Activated CD8-positive, alpha-beta T cell treated with anti-CD3 and anti-CD28 coated beads, Interleukin-2, amount 10 ng/mL, durations not matched to agents 7 days and 5 days (primary cell): ENCODE measurements at regions not wholly inside any gene's neighbourhood (a gene's known extent, or its start where the extent isn't known, plus 50 kb on each side); places are given as distances from the start of the nearest gene placed in this dataset.
"Not testable (repeated sequence)": the region's sequence is repeated elsewhere in the genome, so short reads cannot be mapped to it uniquely, and the experiment has no call there.

Source experiments
- ATAC-seq: fragments of 150-1000 bp; cut with Tn5 transposase; one replicate; pipeline ENCODE4 v1.10.0; 2021; ENCODE audit warnings: moderate library complexity
- CTCF ChIA-PET: fragments of 350-600 bp; sonication (Branson Sonifier 250); formaldehyde crosslinking; loops from one replicate; lab custom pipeline; 2021; ENCODE audit warnings: antibody characterized with exemption; lab: Charles Lee
- POLR2A ChIA-PET: fragments of 350-600 bp; sonication (Branson Sonifier 250); formaldehyde crosslinking; loops from one replicate; lab custom pipeline; 2021; ENCODE audit warnings: antibody characterized with exemption; lab: Charles Lee
- DNase-seq: peaks from one replicate; pipeline ENCODE4 v3.0.0-alpha.2; 2020
- H3K27ac Mint-ChIP-seq: one replicate; pipeline ENCODE4 v1.8.0; 2021; ENCODE audit warnings: mild to moderate bottlenecking, mixed read lengths
- H3K27me3 Mint-ChIP-seq: one replicate; pipeline ENCODE4 v1.8.0; 2021; ENCODE audit warnings: low read depth, mixed read lengths
- H3K36me3 Mint-ChIP-seq: one replicate; pipeline ENCODE4 v1.8.0; 2021; ENCODE audit warnings: low read depth, mixed read lengths
- H3K4me1 Mint-ChIP-seq: one replicate; pipeline ENCODE4 v1.8.0; 2021; ENCODE audit warnings: low read depth, mixed read lengths
- H3K4me3 Mint-ChIP-seq: one replicate; pipeline ENCODE4 v1.8.0; 2021; ENCODE audit warnings: mild to moderate bottlenecking, mixed read lengths
- H3K9me3 Mint-ChIP-seq: one replicate; pipeline ENCODE4 v1.8.0; 2022; ENCODE audit warnings: mixed read lengths; ENCODE audit not compliant: insufficient read depth

DNA sequence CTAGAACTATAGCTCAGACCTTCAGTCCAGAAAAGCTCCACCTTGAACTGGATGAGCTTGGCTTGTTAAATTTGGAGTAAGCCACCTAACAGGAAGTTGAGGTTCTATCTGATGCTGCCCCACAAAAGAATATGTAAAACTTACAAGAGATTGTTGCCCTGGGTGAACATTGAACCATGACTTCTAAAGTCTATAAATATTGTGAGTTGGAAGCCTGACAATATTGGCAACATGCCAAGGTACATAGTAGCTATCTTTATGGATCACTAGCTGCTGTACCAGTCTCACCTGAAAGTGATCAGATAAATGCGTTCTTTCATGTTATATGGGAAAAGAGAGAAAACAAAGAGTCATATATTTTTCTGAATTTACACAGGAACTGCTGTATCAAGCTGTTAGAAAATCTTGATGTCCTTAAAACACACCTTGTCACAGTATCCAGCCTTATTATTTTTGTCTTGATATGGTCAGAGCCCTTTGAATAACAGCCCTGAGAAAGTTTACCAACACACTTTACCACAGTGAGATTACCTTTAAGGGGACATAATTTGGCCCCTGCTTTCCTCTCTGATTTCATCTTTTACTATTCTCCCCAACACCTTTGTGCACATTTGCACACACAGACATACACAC lies 92.0 kb downstream of the LSMEM1 start:
- H3K4me1 Mint-ChIP-seq: peaks cover 2% of the 10 kb centered on the region
- ChIA-PET CTCF (interaction anchor here (0.9 kb wide), 1 partner anchor 22 kb away, joined by 3 read pairs; no protein-coding TSS in a partner anchor), POLR2A (no interaction called here)

DNA sequence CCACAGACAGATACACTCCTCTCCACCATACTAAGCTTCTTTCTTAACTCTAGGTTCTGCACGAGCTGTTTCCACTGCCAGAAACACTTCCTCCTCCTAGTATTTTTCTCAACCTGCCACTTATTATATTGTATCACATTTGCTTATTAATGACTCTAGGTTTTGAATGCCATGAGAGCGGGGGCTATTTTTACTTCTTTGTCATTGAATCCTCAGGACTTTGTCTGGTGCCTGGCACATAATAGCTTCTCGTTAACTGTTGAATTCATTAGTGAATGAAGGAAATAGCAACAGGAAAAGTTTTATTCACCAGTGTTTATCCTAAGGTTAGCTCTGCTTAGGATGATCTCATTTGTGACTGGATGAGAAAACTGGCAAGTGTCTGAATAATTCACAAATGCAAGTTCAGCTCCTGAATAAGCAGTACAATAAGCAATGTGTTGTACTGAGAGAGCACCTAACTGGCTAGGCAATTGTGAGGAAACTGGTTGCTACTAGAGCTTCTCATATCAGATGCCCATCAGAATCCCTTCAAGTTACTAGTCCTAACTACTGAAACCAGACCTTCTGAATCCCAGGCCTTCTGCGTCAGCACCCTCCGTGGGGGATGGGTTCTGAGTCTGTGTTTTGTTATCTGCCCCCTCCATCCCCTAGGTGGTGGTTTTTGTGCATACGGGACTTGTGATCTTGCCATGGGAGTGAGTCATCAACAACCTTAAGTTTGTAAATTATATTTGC lies 92.7 kb downstream of the LSMEM1 start:
- no peaks in the 10 kb centered on the region for H3K27me3 Mint-ChIP-seq
- peaks cover 2% of the 10 kb centered on the region for H3K4me1 Mint-ChIP-seq
- no peak overlapping the region for H3K4me3 Mint-ChIP-seq
- peaks cover 3% of the 10 kb centered on the region for H3K9me3 Mint-ChIP-seq
- H3K27ac Mint-ChIP-seq: no peak overlapping the region
- CTCF ChIA-PET: interaction anchor here (0.9 kb wide), 1 partner anchor 23 kb away, joined by 3 read pairs; no protein-coding TSS in a partner anchor
- ATAC-seq: no peak
- H3K36me3 Mint-ChIP-seq: no peaks in the 10 kb centered on the region
- POLR2A ChIA-PET: no interaction called here
- DNase-seq: no peak

More for the DNA sequence above, 92.0 kb downstream of the LSMEM1 start:
- no peaks in the 10 kb centered on the region for H3K27me3 Mint-ChIP-seq
- no peak overlapping the region for H3K27ac Mint-ChIP-seq
- DNase-seq (no peak), ATAC-seq (no peak)
- no peaks in the 10 kb centered on the region for H3K36me3 Mint-ChIP-seq
- H3K4me3 Mint-ChIP-seq: no peak overlapping the region
- H3K9me3 Mint-ChIP-seq: peaks cover 3% of the 10 kb centered on the region

DNA sequence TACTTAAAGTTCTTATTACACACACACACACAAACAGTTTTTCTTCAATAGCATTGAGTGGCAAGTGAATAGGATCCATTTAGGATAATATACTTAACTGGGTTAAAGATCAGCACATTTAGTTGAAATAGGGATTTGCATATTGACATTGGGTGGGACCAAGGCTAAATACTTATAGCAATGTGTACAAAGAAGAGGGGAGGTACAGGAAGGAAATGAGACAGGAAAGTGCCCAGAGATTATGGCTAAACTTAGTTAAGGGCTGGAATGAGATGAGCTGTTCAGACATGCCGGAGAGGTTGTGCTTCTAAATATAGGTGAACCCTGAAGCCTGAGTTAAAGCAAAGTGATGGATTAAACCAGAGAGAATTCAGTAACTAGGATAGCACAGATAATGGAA lies 95.1 kb downstream of the LSMEM1 start:
- no peaks in the 10 kb centered on the region for H3K36me3 Mint-ChIP-seq
- H3K4me3 Mint-ChIP-seq: no peak overlapping the region
- H3K9me3 Mint-ChIP-seq: peaks cover 3% of the 10 kb centered on the region
- no peak overlapping the region for H3K27ac Mint-ChIP-seq
- POLR2A ChIA-PET: no interaction called here
- peaks cover 2% of the 10 kb centered on the region for H3K4me1 Mint-ChIP-seq
- no peak for DNase-seq
- no peaks in the 10 kb centered on the region for H3K27me3 Mint-ChIP-seq
- ATAC-seq: no peak
- CTCF ChIA-PET: no interaction called here

DNA sequence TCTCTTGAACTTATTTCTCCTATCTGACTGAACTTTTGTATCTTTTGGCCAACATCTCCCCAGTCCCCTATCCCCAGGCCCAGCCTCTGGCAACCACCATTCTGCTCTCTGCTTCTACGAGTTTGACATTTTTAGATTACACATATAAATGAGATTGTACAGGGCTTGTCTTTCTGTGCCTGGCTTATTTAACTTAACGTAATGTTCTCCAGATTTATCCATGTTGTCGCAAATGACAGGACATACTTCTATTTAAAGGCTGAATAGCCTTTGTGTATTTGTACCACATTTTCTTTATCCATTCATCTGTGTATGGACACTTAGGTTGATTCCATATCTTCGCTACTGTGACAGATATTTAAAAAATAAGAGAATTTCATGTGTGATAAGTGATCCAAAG lies 98.6 kb downstream of the LSMEM1 start:
- ChIA-PET POLR2A (no interaction called here), CTCF (no interaction called here)
- Mint-ChIP-seq H3K27ac (no peak overlapping the region), H3K27me3 (no peaks in the 10 kb centered on the region), H3K36me3 (no peaks in the 10 kb centered on the region), H3K4me3 (no peak overlapping the region), H3K9me3 (peaks cover 3% of the 10 kb centered on the region), H3K4me1 (no peaks in the 10 kb centered on the region)
- DNase-seq (no peak), ATAC-seq (no peak)

DNA sequence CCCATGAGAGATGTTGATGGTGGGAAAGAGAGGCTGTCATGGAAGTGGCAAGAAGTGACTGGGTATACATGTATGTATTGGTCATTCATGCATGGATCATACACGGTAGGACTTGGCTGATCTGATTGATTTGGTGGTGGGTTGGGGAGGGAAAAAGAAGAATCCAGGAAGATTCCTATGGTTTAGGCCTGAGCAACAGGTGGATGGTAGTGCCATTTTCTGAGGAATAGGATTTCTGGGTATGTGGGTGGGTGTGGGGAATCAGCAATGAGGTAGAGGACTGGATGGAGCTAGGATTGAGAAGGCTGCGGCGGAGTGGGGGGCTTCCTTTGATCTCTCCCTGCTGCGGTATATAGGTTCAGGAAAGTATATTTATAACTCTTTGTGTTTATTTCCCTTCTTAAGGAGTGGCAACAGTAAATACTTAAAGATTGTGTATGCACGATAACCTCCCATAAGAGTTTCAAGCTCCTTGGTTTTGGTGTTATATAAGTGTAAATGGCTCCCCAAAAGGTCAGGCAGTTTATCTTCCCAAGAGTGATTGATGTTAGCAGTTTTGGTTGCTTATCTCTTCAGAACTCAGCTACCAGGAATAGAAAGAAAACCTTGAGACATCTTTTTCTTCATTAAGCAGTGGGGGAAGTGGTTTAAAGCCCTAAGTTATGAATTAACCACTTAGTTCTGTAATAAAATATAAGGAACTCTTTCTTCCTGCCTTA lies 100.1 kb downstream of the LSMEM1 start:
- Mint-ChIP-seq H3K36me3 (no peaks in the 10 kb centered on the region), H3K4me3 (no peak overlapping the region), H3K9me3 (no peaks in the 10 kb centered on the region), H3K4me1 (no peaks in the 10 kb centered on the region), H3K27ac (no peak overlapping the region), H3K27me3 (peaks cover 2% of the 10 kb centered on the region)
- DNase-seq (no peak), ATAC-seq (no peak)
- ChIA-PET POLR2A (no interaction called here), CTCF (no interaction called here)

DNA sequence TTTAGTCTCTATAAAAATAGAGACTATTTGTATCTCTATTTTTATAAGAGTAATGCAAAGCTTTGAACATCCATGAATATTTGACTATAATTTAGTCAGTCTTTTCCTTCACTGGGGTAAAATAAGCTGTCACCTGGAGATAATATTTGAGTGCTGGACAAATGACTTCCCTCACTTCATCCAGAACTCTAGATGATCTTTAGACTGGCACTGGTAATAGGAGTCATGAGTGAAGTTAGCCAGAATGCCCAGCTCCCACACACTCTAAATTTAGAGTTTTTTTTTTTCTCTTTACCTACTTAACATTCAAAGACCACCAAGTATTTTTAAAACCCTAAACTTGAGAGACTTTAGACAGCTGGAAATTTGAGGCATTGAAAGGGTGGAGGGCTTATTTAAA lies 100.7 kb downstream of the LSMEM1 start:
- Mint-ChIP-seq H3K4me3 (no peak overlapping the region), H3K4me1 (no peaks in the 10 kb centered on the region), H3K27me3 (peaks cover 2% of the 10 kb centered on the region), H3K9me3 (no peaks in the 10 kb centered on the region), H3K36me3 (no peaks in the 10 kb centered on the region), H3K27ac (no peak overlapping the region)
- ATAC-seq (no peak), DNase-seq (no peak)
- ChIA-PET CTCF (no interaction called here), POLR2A (interaction anchor here (0.5 kb wide), 1 partner anchor 1019 kb away, joined by 3 read pairs; no protein-coding TSS in a partner anchor)

DNA sequence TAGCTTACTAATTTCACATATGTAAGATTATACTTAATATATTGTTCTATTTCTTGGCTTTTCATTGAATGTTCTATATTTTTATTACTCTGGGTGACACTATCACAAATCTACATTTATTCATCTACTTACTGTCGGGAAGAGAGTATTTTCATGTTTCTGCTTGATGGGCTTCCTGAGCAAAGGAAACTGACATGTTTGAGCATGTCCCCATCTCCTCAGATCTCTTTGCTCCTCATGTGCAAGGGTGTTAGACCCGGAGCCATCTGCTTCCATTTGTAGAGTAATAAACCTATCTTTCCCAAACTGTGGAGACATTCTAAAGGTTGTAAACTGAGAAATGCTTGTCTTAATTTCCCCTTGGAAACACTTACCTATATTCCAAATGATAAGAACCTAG lies 103.5 kb downstream of the LSMEM1 start:
- ChIA-PET CTCF (interaction anchor here (2.0 kb wide), 1 partner anchor 34 kb away, joined by 5 read pairs; no protein-coding TSS in a partner anchor), POLR2A (no interaction called here)

DNA sequence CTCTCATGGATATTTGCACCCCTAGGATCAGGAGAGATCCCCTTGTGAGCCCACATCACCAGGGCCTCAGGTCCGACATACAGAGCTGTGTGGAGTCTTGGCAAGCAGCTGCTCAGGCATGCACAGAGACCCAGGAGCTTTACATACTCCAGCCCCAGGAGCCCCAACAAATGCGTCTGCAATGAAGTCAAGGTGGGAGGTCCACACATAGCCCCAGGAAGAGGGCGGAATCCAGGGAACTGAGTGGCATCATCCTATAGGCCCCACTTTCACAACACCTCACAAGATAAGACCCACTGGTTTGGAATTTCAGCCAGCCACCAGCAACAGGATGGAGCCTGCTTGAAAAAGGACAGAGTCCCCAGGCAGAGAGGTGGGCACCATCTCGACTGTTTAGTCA lies 106.7 kb downstream of the LSMEM1 start:
- ATAC-seq: no peak
- no peaks in the 10 kb centered on the region for H3K9me3 Mint-ChIP-seq
- no peak overlapping the region for H3K4me3 Mint-ChIP-seq
- ChIA-PET CTCF (no interaction called here), POLR2A (no interaction called here)
- DNase-seq: no peak
- H3K27ac Mint-ChIP-seq: no peak overlapping the region
- H3K4me1 Mint-ChIP-seq: no peaks in the 10 kb centered on the region
- H3K36me3 Mint-ChIP-seq: no peaks in the 10 kb centered on the region
- H3K27me3 Mint-ChIP-seq: peaks cover 4% of the 10 kb centered on the region

More for the DNA sequence above, 103.5 kb downstream of the LSMEM1 start:
- DNase-seq (no peak), ATAC-seq (no peak)
- H3K4me3 Mint-ChIP-seq: no peak overlapping the region
- H3K4me1 Mint-ChIP-seq: no peaks in the 10 kb centered on the region
- H3K27ac Mint-ChIP-seq: no peak overlapping the region
- peaks cover 2% of the 10 kb centered on the region for H3K27me3 Mint-ChIP-seq
- H3K36me3 Mint-ChIP-seq: no peaks in the 10 kb centered on the region
- H3K9me3 Mint-ChIP-seq: no peaks in the 10 kb centered on the region

DNA sequence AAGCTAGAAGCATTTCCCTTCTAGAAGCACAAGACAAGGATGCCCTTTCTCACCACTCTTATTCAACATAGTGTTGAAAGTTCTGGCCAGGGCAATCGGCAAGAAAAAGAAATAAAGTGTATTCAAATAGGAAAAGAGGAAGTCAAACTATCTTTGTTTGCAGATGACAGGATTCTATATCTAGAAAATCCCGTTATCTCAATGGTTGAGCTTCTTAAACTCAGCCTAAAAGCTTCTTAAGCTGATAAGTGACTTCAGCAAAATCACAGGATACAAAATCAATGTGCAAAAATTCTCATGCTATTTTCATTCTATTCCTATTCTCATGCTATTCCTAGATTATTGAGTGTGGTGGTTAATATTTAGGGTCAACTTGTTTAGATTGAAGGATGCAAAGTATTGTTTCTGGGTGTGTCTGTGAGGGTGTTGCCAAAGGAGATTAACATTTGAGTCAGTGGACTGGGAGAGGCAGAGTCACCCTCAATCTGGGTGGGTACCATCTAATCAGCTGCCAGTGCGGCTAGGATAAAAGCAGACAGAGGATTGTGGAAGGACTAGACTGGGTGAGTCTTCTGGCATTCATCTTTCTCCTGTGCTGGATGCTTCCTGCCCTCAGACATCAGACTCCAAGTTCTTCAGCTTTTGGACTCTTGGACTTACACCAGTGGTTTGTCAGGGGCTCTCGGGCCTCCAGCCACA lies 111.9 kb downstream of the LSMEM1 start:
- H3K4me3 Mint-ChIP-seq, H3K4me1 Mint-ChIP-seq, POLR2A ChIA-PET, ATAC-seq, H3K27ac Mint-ChIP-seq, H3K36me3 Mint-ChIP-seq, CTCF ChIA-PET, DNase-seq, H3K27me3 Mint-ChIP-seq, H3K9me3 Mint-ChIP-seq: not testable (repeated sequence)

DNA sequence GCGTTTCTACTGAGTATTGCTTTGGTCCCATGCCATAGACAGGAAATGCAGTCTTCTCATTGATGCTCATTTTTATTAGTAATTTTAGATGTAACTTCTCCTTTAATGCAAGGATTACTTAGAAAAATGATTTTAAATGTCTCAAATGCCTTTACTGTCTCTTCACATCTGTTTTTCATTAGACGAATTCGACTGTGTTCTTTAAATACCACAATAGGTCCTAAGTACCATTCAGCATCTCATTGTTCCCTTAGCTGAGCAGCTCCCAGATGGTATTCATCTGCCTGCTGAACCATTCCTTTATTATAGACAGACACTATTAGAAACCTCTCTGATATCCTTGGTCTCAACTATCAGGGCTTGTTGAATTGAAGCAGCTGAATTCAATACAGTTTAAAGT lies 113.6 kb downstream of the LSMEM1 start:
- no peaks in the 10 kb centered on the region for H3K36me3 Mint-ChIP-seq
- no peaks in the 10 kb centered on the region for H3K4me1 Mint-ChIP-seq
- no peak overlapping the region for H3K27ac Mint-ChIP-seq
- peaks cover 2% of the 10 kb centered on the region for H3K27me3 Mint-ChIP-seq
- ChIA-PET POLR2A (no interaction called here), CTCF (no interaction called here)
- ATAC-seq: no peak
- DNase-seq: no peak
- H3K9me3 Mint-ChIP-seq: no peaks in the 10 kb centered on the region
- no peak overlapping the region for H3K4me3 Mint-ChIP-seq

DNA sequence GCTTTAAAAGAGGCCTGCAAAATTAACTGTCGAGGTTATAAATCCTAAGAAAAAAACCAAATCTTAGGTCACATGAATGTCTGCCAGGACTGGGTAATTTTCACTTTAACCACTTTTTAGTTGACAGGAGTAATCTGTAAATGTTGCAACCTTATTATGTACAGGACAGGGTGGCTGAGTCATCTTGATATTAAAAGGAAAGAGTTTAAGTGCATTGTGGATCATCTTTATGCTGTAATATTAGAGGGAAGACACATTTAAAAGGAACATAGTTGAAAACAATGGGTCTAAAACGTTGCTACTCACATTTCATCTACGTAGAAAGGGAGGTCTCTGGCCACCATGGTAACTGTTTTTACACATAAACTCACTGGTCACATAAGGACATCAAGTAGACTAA lies 115.5 kb downstream of the LSMEM1 start:
- Mint-ChIP-seq H3K4me3 (no peak overlapping the region), H3K4me1 (no peaks in the 10 kb centered on the region), H3K36me3 (no peaks in the 10 kb centered on the region), H3K27ac (no peak overlapping the region), H3K9me3 (no peaks in the 10 kb centered on the region), H3K27me3 (peaks cover 2% of the 10 kb centered on the region)
- ChIA-PET POLR2A (no interaction called here), CTCF (no interaction called here)
- DNase-seq (no peak), ATAC-seq (no peak)
